DLD1 (cell line): ENCODE measurements at regions not wholly inside any gene's neighbourhood (a gene's known extent, or its start where the extent isn't known, plus 50 kb on each side); places are given as distances from the start of the nearest gene placed in this dataset.
"Not testable (repeated sequence)": the region's sequence is repeated elsewhere in the genome, so short reads cannot be mapped to it uniquely, and the experiment has no call there.

Experiments used
- in situ Hi-C: cut with HindIII; loops from 2 replicates; pipeline ENCODE4 v1.10.0; 2017; ENCODE audit warnings: low sequenced_read_pairs

DNA sequence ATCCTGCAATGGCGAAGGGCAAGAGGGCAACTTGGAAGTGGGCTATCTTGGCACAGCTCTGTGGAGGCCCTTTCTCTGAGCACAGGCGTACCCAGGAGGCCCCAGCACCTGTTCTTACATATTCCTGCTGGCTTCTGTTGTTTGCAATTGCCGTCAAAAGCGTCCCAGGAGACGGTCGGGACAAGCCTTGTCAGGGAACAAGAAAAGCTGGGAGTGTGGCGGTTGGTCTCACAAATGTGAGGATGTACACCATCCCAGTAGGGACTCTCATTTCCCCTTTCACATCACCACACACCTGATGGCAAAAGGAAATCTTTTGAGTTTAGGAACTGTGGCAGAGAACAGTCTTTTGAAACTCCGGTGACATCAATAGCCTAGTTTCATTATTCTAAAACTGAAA is 94.7 kb upstream of the EFEMP1 start:
- in situ Hi-C loops: no loop called here

DNA sequence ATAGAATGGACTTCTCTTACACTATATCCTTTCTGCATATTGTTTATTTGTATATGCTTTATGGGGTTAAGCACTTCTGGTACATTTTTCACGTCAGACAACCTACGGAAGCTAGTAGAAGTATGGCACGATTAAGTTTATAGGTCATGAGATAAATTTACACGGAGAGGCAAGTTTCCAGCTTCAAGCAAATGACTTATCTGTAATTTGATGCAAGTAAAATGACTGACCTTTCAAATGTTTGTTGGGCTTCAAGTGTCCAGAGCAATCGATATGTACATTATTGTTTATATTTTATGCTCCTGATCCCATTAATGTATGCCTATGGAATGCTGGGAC is 97.5 kb upstream of the EFEMP1 start:
- in situ Hi-C loops: no loop called here

DNA sequence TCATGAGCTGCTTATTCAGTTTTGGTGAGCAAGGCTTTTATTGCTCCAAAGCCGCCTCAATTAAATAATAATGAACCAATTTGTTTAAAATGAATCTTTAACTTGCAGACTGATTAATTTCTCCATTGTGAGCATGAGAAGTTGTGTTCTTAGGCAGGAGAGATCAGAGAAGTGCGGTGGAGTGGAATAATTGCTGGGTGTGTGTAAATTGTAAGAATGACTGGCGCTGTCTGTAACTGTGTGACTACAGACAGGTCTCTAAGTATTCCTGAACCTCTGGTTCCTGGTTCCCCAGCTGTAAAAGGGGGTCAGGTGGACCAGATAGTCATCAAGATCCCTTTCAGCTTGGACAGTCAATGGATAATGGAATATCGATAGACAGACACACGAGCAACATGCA is 98.0 kb upstream of the EFEMP1 start:
- in situ Hi-C loops: no loop called here

DNA sequence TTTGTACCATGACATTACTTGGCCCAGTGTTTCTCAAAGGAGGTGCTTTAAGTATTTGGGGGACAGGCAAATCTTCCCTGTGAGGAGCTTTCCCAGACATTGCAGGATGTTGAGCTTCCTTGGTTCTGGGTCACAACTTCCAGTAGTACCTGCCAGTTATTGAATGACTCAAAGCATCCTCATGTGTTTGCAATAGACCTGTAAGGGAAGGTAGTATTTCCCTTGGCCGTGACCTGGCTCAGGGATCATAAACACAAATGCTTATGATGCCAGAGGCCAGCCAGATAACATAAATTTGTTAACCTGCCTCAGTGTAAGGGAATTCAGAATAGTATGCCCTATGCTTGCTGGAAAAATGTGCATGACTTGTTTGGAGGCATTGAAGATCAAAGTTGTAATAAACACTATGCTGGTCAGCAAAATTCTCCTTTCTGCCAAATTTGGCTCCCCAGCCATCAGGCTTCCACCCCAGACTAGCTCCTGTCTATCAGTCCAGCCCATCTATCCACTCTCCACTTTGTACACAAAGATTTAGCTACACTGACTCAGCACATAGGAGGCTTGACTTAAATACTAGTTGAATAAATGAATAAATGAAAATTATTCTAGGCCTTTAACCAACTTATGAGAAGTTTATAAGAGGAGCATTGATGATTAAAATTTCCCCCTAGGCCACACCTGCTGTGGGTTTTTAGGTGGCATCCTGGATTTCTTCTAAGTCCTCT is 102.0 kb upstream of the EFEMP1 start:
- in situ Hi-C loops: no loop called here

DNA sequence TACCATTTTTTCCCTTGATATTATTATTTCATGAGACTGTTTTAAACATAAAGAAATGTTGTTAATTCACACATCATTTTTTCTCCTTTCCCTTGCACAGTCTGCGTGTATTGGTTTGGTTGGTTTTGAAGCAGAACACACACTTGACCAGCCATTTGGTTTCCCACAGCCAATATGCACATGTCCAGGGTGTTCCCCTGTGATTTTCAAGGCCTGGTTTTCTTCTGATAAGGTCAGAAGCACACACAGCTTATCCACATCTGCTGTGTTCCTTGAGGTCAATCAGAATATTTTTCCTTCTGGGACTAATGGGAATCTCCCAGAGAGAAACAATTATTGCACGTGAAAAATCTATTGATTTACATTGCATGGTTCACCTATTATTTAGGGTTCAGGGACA is 103.2 kb upstream of the EFEMP1 start:
- in situ Hi-C loops: no loop called here

DNA sequence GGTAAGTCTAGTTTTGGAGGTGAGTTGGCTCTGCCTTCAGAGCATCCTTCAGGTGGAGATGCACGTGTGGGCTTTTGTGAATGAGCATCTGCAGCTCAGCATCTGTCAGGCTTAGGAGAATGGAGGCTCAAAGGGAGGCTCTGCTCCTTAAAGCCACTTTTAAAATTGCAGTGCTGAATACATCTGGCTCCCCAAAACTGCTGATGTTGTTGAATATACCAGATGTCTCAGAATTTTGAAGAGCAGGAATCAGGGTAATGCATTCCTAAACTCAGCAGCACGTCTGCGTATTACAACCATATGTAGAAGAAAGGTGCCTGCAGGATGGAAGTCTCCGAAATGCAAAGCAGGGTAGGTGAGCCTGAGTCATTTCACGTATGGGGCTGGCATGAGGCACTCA is 106.5 kb upstream of the EFEMP1 start:
- in situ Hi-C loops: no loop called here

DNA sequence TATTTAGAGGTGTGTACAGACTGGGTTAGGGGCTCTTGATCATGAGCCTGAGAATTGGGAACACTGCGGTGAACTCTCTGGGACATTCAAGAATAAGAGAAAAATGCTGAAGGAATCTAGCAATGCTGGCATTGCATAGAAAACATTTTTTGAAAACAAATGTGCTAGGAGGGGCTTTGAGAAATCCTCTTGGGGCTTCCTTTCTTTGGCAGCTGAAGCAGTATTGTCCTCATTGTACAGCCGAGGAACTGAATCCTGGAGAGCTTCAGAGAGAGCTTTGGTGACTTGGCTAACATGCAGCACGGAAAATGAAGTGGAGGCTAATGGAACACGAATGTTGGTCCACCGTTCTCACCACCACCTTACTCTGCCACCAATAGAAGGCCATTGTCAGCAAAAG is 107.3 kb upstream of the EFEMP1 start:
- in situ Hi-C loops: no loop called here

DNA sequence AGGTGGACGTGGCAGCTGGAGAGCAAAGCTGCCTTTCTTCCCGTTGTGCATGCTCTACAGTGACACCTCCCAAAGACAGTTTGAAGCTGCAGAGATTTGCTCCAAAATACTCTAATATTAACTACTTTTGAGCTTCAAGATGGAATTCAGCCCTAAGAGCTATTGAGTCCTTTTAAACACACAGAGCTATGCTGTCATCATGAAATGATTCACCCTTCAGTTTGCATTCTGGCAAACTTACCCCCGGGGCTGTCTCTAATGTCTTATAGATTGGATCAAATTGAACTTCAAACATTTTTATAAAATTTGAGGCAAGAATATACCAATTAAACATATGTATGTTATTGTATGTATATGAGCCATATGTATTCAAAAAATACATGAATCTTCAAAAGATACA is 110.7 kb upstream of the EFEMP1 start:
- in situ Hi-C loops: no loop called here

DNA sequence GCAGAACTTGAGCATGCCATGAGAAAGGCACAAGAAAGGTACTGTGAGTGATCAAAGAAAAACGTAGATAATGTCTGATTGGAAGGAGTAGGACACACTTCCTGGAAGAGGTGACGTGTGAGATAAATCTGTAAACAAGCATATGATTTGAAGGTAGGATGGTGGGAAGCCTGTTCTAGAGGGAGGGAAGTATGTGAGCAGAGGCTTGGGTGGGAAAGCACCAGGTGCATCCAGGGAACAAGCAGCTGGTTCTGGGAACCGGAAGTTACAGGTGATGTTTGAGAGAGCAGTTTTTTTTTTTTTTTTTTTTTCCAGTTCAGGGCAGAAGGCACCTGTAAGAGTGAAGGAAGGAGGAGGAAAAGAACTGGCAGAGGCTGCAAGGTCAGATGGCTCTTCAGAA is 116.6 kb upstream of the EFEMP1 start:
- in situ Hi-C loops: no loop called here

DNA sequence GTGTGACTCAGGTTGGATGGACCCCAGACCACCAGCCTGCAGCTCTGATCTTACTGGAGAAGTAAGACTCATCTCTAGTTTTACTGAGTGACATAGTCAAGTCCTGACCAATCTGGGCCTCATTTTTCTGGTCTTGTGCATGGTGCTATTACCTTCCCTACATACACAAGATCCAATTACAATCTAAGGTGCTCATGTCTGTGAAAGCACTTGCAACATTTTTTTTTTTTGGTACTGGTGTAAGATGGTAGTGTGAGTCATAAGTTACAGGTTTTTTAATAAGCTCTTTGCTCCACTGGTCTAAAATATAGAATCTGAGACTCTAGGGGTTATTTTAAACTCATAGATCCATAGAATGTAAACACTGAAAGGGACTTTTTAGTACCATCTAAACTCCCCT is 117.3 kb upstream of the EFEMP1 start:
- in situ Hi-C loops: no loop called here

DNA sequence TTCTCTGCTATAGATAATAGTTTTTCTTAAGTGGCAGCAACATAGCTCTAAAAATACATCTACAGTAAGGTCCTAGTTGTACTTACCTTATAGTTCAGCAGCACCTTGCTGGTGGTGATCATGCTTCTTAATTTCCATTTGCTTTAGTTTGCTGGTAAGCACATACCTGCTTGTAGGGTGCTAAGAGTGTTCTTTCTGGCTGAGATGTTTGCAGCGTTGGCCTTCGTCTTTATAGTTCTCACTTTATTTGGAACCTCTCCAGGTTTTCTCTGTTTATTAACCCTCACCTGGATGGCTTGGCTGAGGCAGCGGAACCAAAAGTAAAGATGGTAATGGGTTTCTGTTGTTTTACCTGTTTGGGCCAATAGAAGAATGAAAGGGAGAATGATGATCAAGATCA is 123.6 kb upstream of the EFEMP1 start:
- in situ Hi-C loops: no loop called here

DNA sequence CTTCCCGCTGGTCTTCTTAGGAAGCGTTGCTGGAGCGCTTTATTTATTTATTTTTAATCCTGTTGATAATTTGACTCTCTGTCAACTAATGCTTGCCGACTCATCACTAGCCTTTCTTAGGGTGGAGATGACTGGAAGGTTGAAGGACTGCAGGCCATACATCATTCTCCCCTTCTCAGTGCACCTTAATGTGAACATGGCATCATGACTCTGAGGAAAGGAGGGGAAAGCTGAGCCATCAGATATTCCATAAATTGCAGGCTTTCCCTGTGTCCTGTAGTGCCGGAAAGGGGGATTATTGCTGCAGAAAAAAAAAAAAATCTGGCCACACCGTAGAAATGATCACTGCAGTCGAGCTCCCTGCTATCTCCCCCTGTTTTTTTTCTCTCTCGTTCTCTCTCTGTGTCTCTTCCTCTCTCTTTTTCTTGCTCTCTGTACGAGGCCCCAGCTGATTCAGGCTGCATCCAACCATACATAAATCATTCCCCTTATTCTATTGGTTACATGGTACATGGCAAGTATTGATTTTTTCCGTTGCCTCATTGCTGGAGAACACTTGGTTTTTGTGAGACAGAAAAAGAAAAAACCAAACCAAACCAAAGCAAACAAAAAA is 125.8 kb upstream of the EFEMP1 start:
- in situ Hi-C loops: no loop called here

DNA sequence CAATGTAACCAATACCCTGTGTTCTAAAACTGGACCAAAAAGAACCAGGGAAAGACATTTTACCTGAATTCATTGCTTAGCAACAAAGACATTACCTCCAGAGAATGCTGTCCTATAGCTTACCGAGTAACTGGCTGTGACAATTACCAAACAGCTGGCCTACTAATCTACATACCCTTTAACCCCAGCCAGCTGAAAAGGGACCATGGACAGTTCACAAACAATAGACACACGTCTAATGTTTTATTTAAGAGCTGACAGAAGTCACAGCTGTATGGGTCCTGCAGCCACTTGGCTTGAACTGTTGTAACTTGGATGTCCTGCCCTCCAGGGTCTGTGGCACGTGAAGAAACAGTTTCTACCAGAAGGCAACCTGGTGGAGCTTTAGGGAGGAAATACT is 130.1 kb upstream of the EFEMP1 start:
- in situ Hi-C loops: no loop called here

DNA sequence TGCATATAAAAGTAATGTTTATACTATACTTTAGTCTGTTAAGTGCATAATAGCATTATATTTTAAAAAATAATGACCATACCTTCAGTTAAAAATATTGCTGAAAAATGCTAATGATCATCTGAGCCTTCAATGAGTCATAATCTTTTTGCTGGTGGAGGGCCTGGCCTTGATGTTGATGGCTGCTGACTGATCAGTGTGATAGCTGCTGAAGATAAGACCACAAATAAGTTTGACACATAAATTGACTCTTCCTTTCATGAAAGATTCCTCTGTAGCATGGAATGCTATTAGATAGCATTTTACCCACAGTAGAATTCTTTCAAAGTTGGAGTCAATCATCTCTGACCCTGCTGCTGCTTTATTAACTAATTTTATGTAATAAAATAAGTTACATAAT is 128.4 kb upstream of the CCDC85A start:
- in situ Hi-C loops: loop anchor here (5.0 kb wide), 1 partner anchor 57 kb away; no protein-coding TSS in a partner anchor

DNA sequence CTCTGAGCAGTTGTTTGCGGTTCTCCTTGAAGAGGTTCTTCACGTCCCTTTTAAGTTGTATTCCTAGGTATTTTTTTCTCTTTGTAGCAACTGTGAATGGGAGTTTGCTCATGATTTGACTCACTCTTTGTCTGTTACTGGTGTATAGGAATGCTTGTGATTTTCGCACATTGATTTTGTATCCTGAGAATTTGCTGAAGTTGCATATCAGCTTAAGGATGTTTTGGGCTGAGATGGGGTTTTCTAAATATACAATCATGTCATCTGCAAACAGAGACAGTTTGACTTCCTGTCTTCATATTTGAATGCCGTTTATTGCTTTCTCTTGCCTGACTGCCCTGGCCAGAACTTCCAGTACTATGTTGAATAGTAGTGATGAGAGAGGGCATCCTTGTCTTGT is 122.5 kb upstream of the CCDC85A start:
- in situ Hi-C loops: not testable (repeated sequence)

DNA sequence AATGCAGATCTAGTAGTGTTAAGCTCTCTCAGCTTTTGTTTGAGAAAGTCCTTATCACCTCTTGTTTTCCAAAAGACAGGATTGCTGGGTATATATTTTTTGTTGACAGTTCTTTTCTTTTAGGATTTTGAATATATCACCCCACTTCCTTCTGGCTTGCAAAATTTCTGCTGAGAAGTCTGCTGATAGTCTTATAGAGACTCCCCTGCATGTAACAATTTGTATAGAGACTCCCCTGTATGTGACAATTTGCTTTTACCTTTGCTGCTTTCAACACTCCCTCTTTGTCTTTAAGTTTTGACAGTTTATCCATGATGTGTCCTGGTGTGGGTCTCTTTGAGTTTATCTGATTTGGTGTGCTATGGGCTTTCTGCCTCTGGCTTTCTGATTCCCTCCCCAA is 115.0 kb upstream of the CCDC85A start:
- in situ Hi-C loops: no loop called here

DNA sequence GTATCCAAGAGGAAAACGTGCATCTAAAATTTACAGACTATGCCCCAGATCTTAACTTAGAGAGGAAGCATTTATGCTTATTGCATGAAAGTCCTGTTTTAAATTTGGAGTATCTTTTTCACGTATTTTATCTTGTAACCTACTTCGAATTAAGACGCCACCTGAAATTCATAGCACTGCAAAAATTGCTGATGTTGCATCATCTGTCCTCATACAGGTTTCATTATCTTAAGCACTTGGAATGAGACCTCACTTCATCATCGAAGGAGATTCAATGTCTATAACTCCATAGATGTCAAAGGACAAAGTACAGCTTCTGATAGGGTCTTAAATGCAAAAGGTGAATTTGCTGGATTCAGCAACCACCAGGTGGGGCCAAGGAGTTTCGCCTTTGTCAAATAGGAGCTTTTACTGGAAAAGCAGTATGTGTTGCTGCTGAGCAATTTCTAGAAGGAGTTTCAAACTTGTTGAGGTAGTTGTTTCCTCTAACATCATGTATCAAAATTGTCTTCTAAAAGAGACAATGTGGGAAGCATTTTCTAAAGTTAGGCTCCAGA is 106.4 kb upstream of the CCDC85A start:
- in situ Hi-C loops: no loop called here

DNA sequence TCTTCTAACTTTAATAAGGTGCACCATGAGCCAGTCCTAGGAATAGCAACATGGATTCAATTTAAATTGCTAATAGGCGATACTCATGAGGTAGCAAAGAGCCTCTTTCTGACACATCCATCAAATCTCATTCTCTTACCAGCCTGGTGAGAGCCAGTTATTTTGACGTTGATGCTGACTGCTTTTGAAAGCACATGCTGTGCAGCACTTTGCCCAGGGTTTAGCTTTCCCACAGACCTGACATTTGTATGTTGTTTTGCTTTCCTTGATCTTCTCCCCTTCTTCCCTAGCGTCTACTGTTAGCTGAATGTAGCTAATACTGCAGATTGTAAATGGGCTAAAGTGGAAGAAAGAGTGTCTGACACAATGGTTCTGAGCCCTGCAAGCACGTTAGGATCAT is 101.1 kb upstream of the CCDC85A start:
- in situ Hi-C loops: no loop called here

DNA sequence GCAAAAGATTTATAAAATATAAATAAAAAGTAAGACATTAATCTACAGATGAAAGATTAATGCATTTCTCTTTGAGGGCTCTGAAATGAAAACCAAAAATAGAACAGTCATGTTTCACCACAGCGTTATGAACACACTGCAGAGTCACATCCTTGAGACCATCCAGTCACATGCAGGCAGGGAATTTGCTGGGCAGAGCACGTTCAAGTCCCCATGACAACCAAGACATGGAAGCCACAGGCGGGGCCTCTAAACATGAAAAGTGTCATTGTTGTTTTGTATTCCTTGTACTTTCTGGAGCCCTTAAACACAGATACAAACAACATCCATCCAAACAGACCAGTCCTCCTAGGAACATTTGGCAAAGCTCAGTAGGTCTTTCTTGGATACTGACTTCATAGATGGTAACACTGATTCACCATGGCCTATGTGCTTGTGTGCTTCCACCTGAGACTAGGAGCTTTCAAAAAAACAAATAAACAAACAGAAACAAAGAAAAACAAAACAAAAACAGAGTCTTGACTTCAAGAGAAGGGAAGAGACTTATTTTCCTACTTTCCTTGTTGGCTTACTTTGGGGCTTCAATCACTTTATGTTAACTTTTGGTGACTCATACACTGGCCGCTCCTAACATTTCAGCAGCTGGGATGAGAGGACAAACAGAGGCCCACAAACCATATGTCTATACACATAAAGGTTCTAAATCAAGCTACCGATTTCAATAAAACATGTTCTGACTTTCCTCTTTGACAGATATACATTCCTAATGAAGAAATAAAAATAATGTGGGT is 99.5 kb upstream of the CCDC85A start:
- in situ Hi-C loops: no loop called here

DNA sequence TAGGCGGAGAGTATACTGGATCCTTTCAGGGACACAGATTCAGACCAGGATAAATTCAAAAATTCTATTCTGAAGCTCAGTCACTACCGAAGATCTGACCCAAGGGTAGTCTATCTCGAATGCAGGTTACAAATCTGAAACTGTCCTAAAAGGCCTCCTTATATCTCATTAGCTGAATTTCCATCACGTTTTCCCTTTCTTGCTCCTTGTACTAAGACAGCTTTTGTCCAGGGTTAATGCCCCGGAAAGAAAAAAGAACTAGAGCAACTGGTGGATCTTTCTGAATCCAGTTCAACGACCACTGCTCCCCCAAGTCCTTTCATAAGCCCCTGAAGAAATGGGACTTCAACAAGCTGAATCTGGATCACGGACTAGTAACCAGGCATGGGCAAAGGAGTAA is 97.5 kb upstream of the CCDC85A start:
- in situ Hi-C loops: no loop called here

DNA sequence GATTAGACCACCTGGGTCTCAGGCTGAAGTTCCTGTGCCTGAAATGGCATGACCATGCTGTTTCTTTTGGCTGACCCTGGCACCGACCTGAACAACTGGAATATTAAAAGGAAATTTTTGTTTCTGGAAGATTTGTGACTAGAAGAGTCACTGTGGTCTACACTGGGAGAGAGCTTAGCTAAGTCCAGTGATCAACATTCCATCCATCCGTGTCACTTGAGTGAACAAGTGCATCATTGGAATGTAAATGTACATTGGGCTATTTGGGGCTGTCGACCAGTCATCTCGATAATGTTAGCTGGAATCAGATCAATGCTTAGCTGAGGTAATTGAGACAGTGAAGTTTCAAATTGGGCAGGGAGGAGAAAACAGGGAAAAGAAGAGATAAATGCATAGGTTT is 95.4 kb upstream of the CCDC85A start:
- in situ Hi-C loops: no loop called here

DNA sequence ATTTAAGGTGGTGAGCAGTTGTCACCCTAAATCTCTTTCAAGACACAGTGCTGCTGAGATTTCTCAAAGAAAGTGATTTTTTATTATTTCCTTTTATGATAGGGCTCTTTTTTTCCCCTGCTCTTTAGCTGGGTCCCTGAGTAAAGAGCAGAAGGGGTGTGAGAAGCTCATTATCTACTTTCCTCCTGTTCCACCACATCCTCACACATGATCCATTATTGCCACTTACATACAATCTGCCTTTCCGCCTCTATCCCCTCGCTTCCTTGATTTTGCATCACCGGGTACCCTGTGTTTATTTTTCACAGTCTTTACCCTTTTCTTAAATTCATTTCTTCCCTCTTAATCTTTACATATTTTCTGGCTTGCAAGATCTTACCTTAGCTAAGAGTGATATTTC is 93.9 kb upstream of the CCDC85A start:
- in situ Hi-C loops: no loop called here
